ENCODE measurements at regions not wholly inside any gene's neighbourhood (a gene's known extent, or its start where the extent isn't known, plus 50 kb on each side); places are given as distances from the start of the nearest gene placed in this dataset.

- DNase-seq (ENCODE audit: low read depth), result no peak
- no peak overlapping the region for H3K4me3 ChIP-seq (ENCODE audit: low read depth, low read length)
- TF ChIP-seq POLR2A (IDR thresholded peaks at IDR 0.05; ENCODE audit: extremely low read depth, insufficient read length) (no peak), CTCF (IDR thresholded peaks at IDR 0.05; ENCODE audit: low read depth, low read length) (no peak), MAX (IDR thresholded peaks at IDR 0.05; ENCODE audit: low read depth, low read length) (no peak), MYC (IDR thresholded peaks at IDR 0.05; ENCODE audit: low read depth, low read length) (no peak)
These were observed 621.7 kb downstream of the KCNJ3 start for GRCh38 chr2:155320236-155320635.

- no peak overlapping the region for H3K4me3 ChIP-seq (ENCODE audit: low read depth, low read length)
- TF ChIP-seq CTCF (IDR thresholded peaks at IDR 0.05; ENCODE audit: low read depth, low read length), result no peak
- no peak for TF ChIP-seq MYC (IDR thresholded peaks at IDR 0.05; ENCODE audit: low read depth, low read length)
- no peak for TF ChIP-seq MAX (IDR thresholded peaks at IDR 0.05; ENCODE audit: low read depth, low read length)
- no peak for TF ChIP-seq POLR2A (IDR thresholded peaks at IDR 0.05; ENCODE audit: extremely low read depth, insufficient read length)
- DNase-seq (ENCODE audit: low read depth), result no peak
These were observed 620.2 kb downstream of the KCNJ3 start for GRCh38 chr2:155318710-155319109.

GRCh38 chr2:155315768-155316167 is 617.3 kb downstream of the KCNJ3 start:
- no peak overlapping the region for H3K4me3 ChIP-seq (ENCODE audit: low read depth, low read length)
- DNase-seq (ENCODE audit: low read depth), result no peak
- no peak for TF ChIP-seq MAX (IDR thresholded peaks at IDR 0.05; ENCODE audit: low read depth, low read length)
- no peak for TF ChIP-seq MYC (IDR thresholded peaks at IDR 0.05; ENCODE audit: low read depth, low read length)
- no peak for TF ChIP-seq POLR2A (IDR thresholded peaks at IDR 0.05; ENCODE audit: extremely low read depth, insufficient read length)
- no peak for TF ChIP-seq CTCF (IDR thresholded peaks at IDR 0.05; ENCODE audit: low read depth, low read length)

- peak; percentile 54 for DNase-seq (ENCODE audit: low read depth)
- no peak overlapping the region for H3K4me3 ChIP-seq (ENCODE audit: low read depth, low read length)
- TF ChIP-seq CTCF (IDR thresholded peaks at IDR 0.05; ENCODE audit: low read depth, low read length) (no peak), MYC (IDR thresholded peaks at IDR 0.05; ENCODE audit: low read depth, low read length) (no peak), MAX (IDR thresholded peaks at IDR 0.05; ENCODE audit: low read depth, low read length) (no peak), POLR2A (IDR thresholded peaks at IDR 0.05; ENCODE audit: extremely low read depth, insufficient read length) (no peak)
These were observed 612.1 kb downstream of the KCNJ3 start for GRCh38 chr2:155310589-155310988.

- TF ChIP-seq MYC (IDR thresholded peaks at IDR 0.05; ENCODE audit: low read depth, low read length), result no peak
- TF ChIP-seq POLR2A (IDR thresholded peaks at IDR 0.05; ENCODE audit: extremely low read depth, insufficient read length), result no peak
- no peak for DNase-seq (ENCODE audit: low read depth)
- no peak overlapping the region for H3K4me3 ChIP-seq (ENCODE audit: low read depth, low read length)
These were observed 611.0 kb downstream of the KCNJ3 start for GRCh38 chr2:155309483-155309882.

GRCh38 chr2:155308367-155309009 is 610.0 kb downstream of the KCNJ3 start:
- TF ChIP-seq MAX (IDR thresholded peaks at IDR 0.05; ENCODE audit: low read depth, low read length), result no peak
- TF ChIP-seq CTCF (IDR thresholded peaks at IDR 0.05; ENCODE audit: low read depth, low read length), result no peak
- no peak for TF ChIP-seq POLR2A (IDR thresholded peaks at IDR 0.05; ENCODE audit: extremely low read depth, insufficient read length)
- no peak for TF ChIP-seq MYC (IDR thresholded peaks at IDR 0.05; ENCODE audit: low read depth, low read length)
- DNase-seq (ENCODE audit: low read depth), result no peak
- no peak overlapping the region for H3K4me3 ChIP-seq (ENCODE audit: low read depth, low read length)

Data from NB4 (cell line).